ENCODE measurements at regions not wholly inside any gene's neighbourhood (a gene's known extent, or its start where the extent isn't known, plus 50 kb on each side); places are given as distances from the start of the nearest gene placed in this dataset.

- no peaks in the 10 kb centered on the region for H3K4me1 ChIP-seq (ENCODE audit: insufficient read depth, low read length)
- TF ChIP-seq CSRNP1 (CRISPR knock-in tag; IDR thresholded peaks at IDR 0.05) = no peak
- no peak for TF ChIP-seq ZNF34 (CRISPR knock-in tag; IDR thresholded peaks at IDR 0.05; ENCODE audit: borderline replicate concordance)
- TF ChIP-seq ZNF17 (CRISPR knock-in tag; IDR thresholded peaks at IDR 0.05) = no peak
- no peaks in the 10 kb centered on the region for H3K36me3 ChIP-seq (replicated peaks in 1 of 2; ENCODE audit: control insufficient read depth in 1 of 2, insufficient read depth in 2 of 2, low read length in 2 of 2)
- no peaks in the 10 kb centered on the region for H4K20me1 ChIP-seq (ENCODE audit: insufficient read depth, low read length)
- no TSS peak for BruUV-seq (replicated peaks)
- no peak overlapping the region for H2AFZ ChIP-seq (ENCODE audit: low read length)
- intact Hi-C loops (cut with micrococcal nuclease; ENCODE audit: unreplicated experiment) = no loop called here
- no peak overlapping the region for H3K4me2 ChIP-seq (ENCODE audit: low read depth, low read length)
- H3K27ac ChIP-seq (ENCODE audit: extremely low read length, insufficient read depth, low read length) = no peak overlapping the region
- H3K27me3 ChIP-seq (ENCODE audit: control insufficient read depth in 1 of 2, insufficient read depth in 2 of 2, low read length in 2 of 2) = no peaks in the 10 kb centered on the region; a peak in 1 of 5 replicates
- H3K9ac ChIP-seq (ENCODE audit: insufficient read depth, low read depth, low read length) = no peak overlapping the region
- no CpG with 5 or more reads among the region's 3 CpGs for WGBS (ENCODE audit: low lambda C conversion rate)
- no peak for DNase-seq (ENCODE audit: low spot score)
- CTCF ChIA-PET (ENCODE audit: low intra/inter-chr PET ratio, low total read pairs) = no interaction called here
- H3K79me2 ChIP-seq (ENCODE audit: insufficient read depth, low read length) = no peaks in the 10 kb centered on the region
- in situ Hi-C loops (cut with HindIII; ENCODE audit: extremely low pct_ligation_motif_present, low pct_unique_long_range_greater_than_20kb) = no loop called here
- peaks cover 83% of the 10 kb centered on the region for H3K9me3 ChIP-seq (ENCODE audit: low read length)
- H3K4me3 ChIP-seq (replicated peaks in 1 of 3; ENCODE audit: insufficient read depth in 1 of 3, low read depth in 2 of 3, low read length in 3 of 3) = no peak overlapping the region
- POLR2A ChIA-PET = no interaction called here
- no peak for ATAC-seq
- no peak for FAIRE-seq
Measured at GRCh38 chr15:46014532-46014931, 379.7 kb downstream of the SQOR start.

- CTCF ChIA-PET (ENCODE audit: low intra/inter-chr PET ratio, low total read pairs) = no interaction called here
- no TSS peak for BruUV-seq (replicated peaks)
Measured at GRCh38 chr15:46034755-46035154, 399.9 kb downstream of the SQOR start.

More at GRCh38 chr15:46034755-46035154, 399.9 kb downstream of the SQOR start:
- no peaks in the 10 kb centered on the region for H3K36me3 ChIP-seq (replicated peaks in 1 of 2; ENCODE audit: control insufficient read depth in 1 of 2, insufficient read depth in 2 of 2, low read length in 2 of 2)
- H3K79me2 ChIP-seq (ENCODE audit: insufficient read depth, low read length) = no peaks in the 10 kb centered on the region
- WGBS (ENCODE audit: low lambda C conversion rate) = 0% methylated on average over 2 of the region's 2 CpGs
- H3K4me3 ChIP-seq (replicated peaks in 1 of 3; ENCODE audit: insufficient read depth in 1 of 3, low read depth in 2 of 3, low read length in 3 of 3) = no peak overlapping the region
- no peaks in the 10 kb centered on the region for H3K27me3 ChIP-seq (ENCODE audit: control insufficient read depth in 1 of 2, insufficient read depth in 2 of 2, low read length in 2 of 2)
- H3K27ac ChIP-seq (ENCODE audit: extremely low read length, insufficient read depth, low read length) = no peak overlapping the region
- POLR2A ChIA-PET = no interaction called here
- DNase-seq (ENCODE audit: low spot score) = no peak
- no peak overlapping the region for H2AFZ ChIP-seq (ENCODE audit: low read length)
- no peak for ATAC-seq
- no peaks in the 10 kb centered on the region for H4K20me1 ChIP-seq (ENCODE audit: insufficient read depth, low read length)
- FAIRE-seq = no peak
- TF ChIP-seq CREBL2 (CRISPR knock-in tag; IDR thresholded peaks at IDR 0.05; ENCODE audit: borderline replicate concordance) (no peak), ZNF234 (CRISPR knock-in tag; conservative IDR thresholded peaks at IDR 0.05) (no peak), IKZF4 (CRISPR knock-in tag; IDR thresholded peaks at IDR 0.05; ENCODE audit: borderline replicate concordance, low read depth, not compliant biosample characterization) (no peak)
- H3K9ac ChIP-seq (ENCODE audit: insufficient read depth, low read depth, low read length) = no peak overlapping the region
- intact Hi-C loops (cut with micrococcal nuclease; ENCODE audit: unreplicated experiment) = no loop called here
- H3K4me2 ChIP-seq (ENCODE audit: low read depth, low read length) = no peak overlapping the region
- in situ Hi-C loops (cut with HindIII; ENCODE audit: extremely low pct_ligation_motif_present, low pct_unique_long_range_greater_than_20kb) = no loop called here
- H3K9me3 ChIP-seq (ENCODE audit: low read length) = peaks cover 98% of the 10 kb centered on the region
- H3K4me1 ChIP-seq (ENCODE audit: insufficient read depth, low read length) = no peaks in the 10 kb centered on the region
